Testis (tissue), 2 donors: ENCODE measurements at regions not wholly inside any gene's neighbourhood (a gene's known extent, or its start where the extent isn't known, plus 50 kb on each side); places are given as distances from the start of the nearest gene placed in this dataset.

Experiments used
- DNase-seq: peaks from one replicate; pipeline ENCODE4 v3.0.0-alpha.2; 2019
- H3K27ac ChIP-seq, 2 donors: fragments of 200-600 bp; sonication (generic); one replicate each; pipeline ENCODE4 v1.5.1; 2019
- H3K27me3 ChIP-seq: fragments of 200-600 bp; sonication (generic); one replicate; pipeline ENCODE4 v1.5.1; 2019
- H3K36me3 ChIP-seq: fragments of 200-600 bp; sonication (generic); one replicate; pipeline ENCODE4 v1.5.1; 2017; ENCODE audit warnings: low read depth; ENCODE audit errors: missing control alignments
- H3K4me1 ChIP-seq: fragments of 200-600 bp; sonication (generic); one replicate; pipeline ENCODE4 v1.5.1; 2019
- H3K4me3 ChIP-seq, 2 donors: fragments of 200-600 bp; sonication (generic); one replicate each; pipeline ENCODE4 v1.5.1; 2017 to 2019
- H3K9me3 ChIP-seq: fragments of 200-600 bp; sonication (generic); one replicate; pipeline ENCODE4 v1.5.1; 2017
- CTCF ChIP-seq, 3 experiments: fragments of 450-650 bp in 2 of 3; fragments of 200-600 bp in 1 of 3; sonication (generic) in 1 of 3; IDR thresholded peaks; one replicate each; pipeline ENCODE4 v1.5.1; 2016 to 2019; ENCODE audit warnings: antibody characterized with exemption in 3 of 3, mild to moderate bottlenecking in 2 of 3, moderate library complexity in 1 of 3
- POLR2A ChIP-seq: fragments of 450-650 bp; IDR thresholded peaks from one replicate; pipeline ENCODE4 v1.6.1; 2017; ENCODE audit warnings: antibody characterized with exemption, mild to moderate bottlenecking, moderate library complexity
- WGBS, 2 donors: methylation state at CpG; one replicate each; pipeline ENCODE4 v1.1.5; 2018; 5-methylcytosine and 5-hydroxymethylcytosine counted together
- intact Hi-C: fragments of 100-400 bp; cut with DNase I; formaldehyde crosslinking; loops from one replicate; pipeline ENCODE4 v1.15.1; 2023; ENCODE audit warnings: low total_unique reads

- Histone ChIP-seq H3K4me1 (no peaks in the 10 kb centered on the region), H3K27me3 (no peaks in the 10 kb centered on the region), H3K27ac (no peak overlapping the region), H3K36me3 (no peaks in the 10 kb centered on the region), H3K9me3 (no peaks in the 10 kb centered on the region), H3K4me3 (no peak overlapping the region)
- DNase-seq = no peak
- intact Hi-C loops = no loop called here
- WGBS, 2 donors = 66 to 75% methylated on average over 5 of the region's 5 CpGs
- TF ChIP-seq POLR2A (no peak), CTCF (IDR thresholded peaks at IDR 0.05) (no peak)
These were observed 486.4 kb downstream of the FBXO15 start for GRCh38 chr18:73660931-73661856.

- no peaks in the 10 kb centered on the region for H3K27me3 ChIP-seq
- H3K4me1 ChIP-seq = no peaks in the 10 kb centered on the region
- no peak for DNase-seq
- no peak overlapping the region for H3K4me3 ChIP-seq
- TF ChIP-seq POLR2A (no peak), CTCF (IDR thresholded peaks at IDR 0.05) (no peak)
- intact Hi-C loops = no loop called here
- no peak overlapping the region for H3K27ac ChIP-seq
- H3K9me3 ChIP-seq = no peaks in the 10 kb centered on the region
- no peaks in the 10 kb centered on the region for H3K36me3 ChIP-seq
These were observed 490.9 kb downstream of the FBXO15 start for GRCh38 chr18:73656691-73657090.

- no peaks in the 10 kb centered on the region for H3K9me3 ChIP-seq
- 81 to 86% methylated on average over 4 of the region's 4 CpGs for WGBS, 2 donors
- DNase-seq = no peak
- no peak overlapping the region for H3K27ac ChIP-seq
- H3K27me3 ChIP-seq = no peaks in the 10 kb centered on the region
- TF ChIP-seq POLR2A (no peak), CTCF (IDR thresholded peaks at IDR 0.05) (no peak)
- intact Hi-C loops = no loop called here
- H3K36me3 ChIP-seq = no peaks in the 10 kb centered on the region
- H3K4me3 ChIP-seq = no peak overlapping the region
- no peaks in the 10 kb centered on the region for H3K4me1 ChIP-seq
These were observed 493.8 kb downstream of the FBXO15 start for GRCh38 chr18:73653827-73654226.

GRCh38 chr18:73653251-73653650, 494.4 kb downstream of the FBXO15 start:
- Histone ChIP-seq H3K9me3 (no peaks in the 10 kb centered on the region), H3K4me1 (no peaks in the 10 kb centered on the region), H3K36me3 (no peaks in the 10 kb centered on the region), H3K27me3 (no peaks in the 10 kb centered on the region), H3K27ac (no peak overlapping the region), H3K4me3 (no peak overlapping the region)
- 71 to 73% methylated on average over 3 of the region's 3 CpGs for WGBS, 2 donors
- TF ChIP-seq CTCF (IDR thresholded peaks at IDR 0.05) = no peak
- TF ChIP-seq POLR2A = no peak
- intact Hi-C loops = no loop called here
- no peak for DNase-seq

- Histone ChIP-seq H3K27me3 (no peaks in the 10 kb centered on the region), H3K36me3 (no peaks in the 10 kb centered on the region), H3K4me3 (no peak overlapping the region), H3K9me3 (no peaks in the 10 kb centered on the region), H3K27ac (no peak overlapping the region), H3K4me1 (no peaks in the 10 kb centered on the region)
- no peak for DNase-seq
- intact Hi-C loops = no loop called here
- no peak for TF ChIP-seq CTCF (IDR thresholded peaks at IDR 0.05)
- no peak for TF ChIP-seq POLR2A
- 91 to 95% methylated on average over 5 of the region's 5 CpGs for WGBS, 2 donors
These were observed 500.2 kb downstream of the FBXO15 start for GRCh38 chr18:73647391-73647790.
